ENCODE measurements at regions not wholly inside any gene's neighbourhood (a gene's known extent, or its start where the extent isn't known, plus 50 kb on each side); places are given as distances from the start of the nearest gene placed in this dataset.

DNA sequence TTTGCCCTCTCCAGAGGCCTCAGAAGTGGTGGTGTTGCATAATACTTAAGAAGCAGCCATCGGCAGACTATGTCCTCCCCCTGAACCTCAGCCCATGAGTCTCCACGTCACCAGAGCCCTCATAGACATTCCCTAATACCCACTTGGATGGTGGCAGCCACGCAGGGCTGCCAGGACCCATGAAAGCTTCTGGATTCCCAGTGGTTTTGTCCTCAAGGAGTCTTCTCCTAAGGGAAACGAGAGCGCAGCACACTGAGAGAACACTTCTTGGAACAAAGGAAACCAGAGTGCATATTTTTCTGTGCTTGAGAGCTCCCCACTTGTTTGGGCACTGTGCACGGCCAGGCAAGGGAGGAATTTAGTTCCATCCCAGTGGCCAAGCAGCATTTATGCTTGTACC is 204.1 kb upstream of the DMD start:
- TF ChIP-seq CTCF (IDR thresholded peaks at IDR 0.05) = no peak
- TF ChIP-seq POLR2A (IDR thresholded peaks at IDR 0.05) = no peak
